ENCODE measurements at regions not wholly inside any gene's neighbourhood (a gene's known extent, or its start where the extent isn't known, plus 50 kb on each side); places are given as distances from the start of the nearest gene placed in this dataset.

GRCh38 chr16:49150341-49150740, 131.3 kb downstream of the CBLN1 start:
- TF ChIP-seq, protein P1, sequence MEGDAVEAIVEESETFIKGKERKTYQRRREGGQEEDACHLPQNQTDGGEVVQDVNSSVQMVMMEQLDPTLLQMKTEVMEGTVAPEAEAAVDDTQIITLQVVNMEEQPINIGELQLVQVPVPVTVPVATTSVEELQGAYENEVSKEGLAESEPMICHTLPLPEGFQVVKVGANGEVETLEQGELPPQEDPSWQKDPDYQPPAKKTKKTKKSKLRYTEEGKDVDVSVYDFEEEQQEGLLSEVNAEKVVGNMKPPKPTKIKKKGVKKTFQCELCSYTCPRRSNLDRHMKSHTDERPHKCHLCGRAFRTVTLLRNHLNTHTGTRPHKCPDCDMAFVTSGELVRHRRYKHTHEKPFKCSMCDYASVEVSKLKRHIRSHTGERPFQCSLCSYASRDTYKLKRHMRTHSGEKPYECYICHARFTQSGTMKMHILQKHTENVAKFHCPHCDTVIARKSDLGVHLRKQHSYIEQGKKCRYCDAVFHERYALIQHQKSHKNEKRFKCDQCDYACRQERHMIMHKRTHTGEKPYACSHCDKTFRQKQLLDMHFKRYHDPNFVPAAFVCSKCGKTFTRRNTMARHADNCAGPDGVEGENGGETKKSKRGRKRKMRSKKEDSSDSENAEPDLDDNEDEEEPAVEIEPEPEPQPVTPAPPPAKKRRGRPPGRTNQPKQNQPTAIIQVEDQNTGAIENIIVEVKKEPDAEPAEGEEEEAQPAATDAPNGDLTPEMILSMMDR (IDR thresholded peaks at IDR 0.05; ENCODE audit: poor library complexity): no peak
- TF ChIP-seq EZH2 (IDR thresholded peaks at IDR 0.05; ENCODE audit: borderline replicate concordance): no peak

Measured in hepatocyte (in vitro differentiated cells).